Activated T-helper 17 cell treated with anti-CD3 and anti-CD28 coated beads, Interleukin-2, amount 50 U/mL, for 72 hours (primary cell): ENCODE measurements at regions not wholly inside any gene's neighbourhood (a gene's known extent, or its start where the extent isn't known, plus 50 kb on each side); places are given as distances from the start of the nearest gene placed in this dataset.

Experiments used
- ATAC-seq: fragments of 150-1000 bp; cut with Tn5 transposase; replicated peaks from 2 replicates; pipeline ENCODE4 v1.10.0; 2021; ENCODE audit warnings: mild to moderate bottlenecking, moderate library complexity
- H3K27ac Mint-ChIP-seq: one replicate; pipeline ENCODE4 v1.8.0; 2022; ENCODE audit warnings: mixed read lengths
- H3K27me3 Mint-ChIP-seq: one replicate; pipeline ENCODE4 v1.8.0; 2022; ENCODE audit warnings: mixed read lengths
- H3K36me3 Mint-ChIP-seq: one replicate; pipeline ENCODE4 v1.8.0; 2022; ENCODE audit warnings: low read depth, mild to moderate bottlenecking, mixed read lengths
- H3K4me1 Mint-ChIP-seq: one replicate; pipeline ENCODE4 v1.8.0; 2022; ENCODE audit warnings: mixed read lengths
- H3K4me3 Mint-ChIP-seq: one replicate; pipeline ENCODE4 v1.8.0; 2022; ENCODE audit warnings: mild to moderate bottlenecking, mixed read lengths
- H3K9me3 Mint-ChIP-seq: one replicate; pipeline ENCODE4 v1.8.0; 2022; ENCODE audit warnings: mixed read lengths

- H3K4me3 Mint-ChIP-seq: no peak overlapping the region
- H3K27me3 Mint-ChIP-seq: peaks cover 32% of the 10 kb centered on the region
- peaks cover 6% of the 10 kb centered on the region for H3K4me1 Mint-ChIP-seq
- no peaks in the 10 kb centered on the region for H3K9me3 Mint-ChIP-seq
- ATAC-seq: no peak
- no peaks in the 10 kb centered on the region for H3K36me3 Mint-ChIP-seq
- H3K27ac Mint-ChIP-seq: no peak overlapping the region
These were observed 125.3 kb upstream of the RUNX3 start for GRCh38 chr1:25055324-25055780.

- no peaks in the 10 kb centered on the region for H3K36me3 Mint-ChIP-seq
- no peak overlapping the region for H3K27ac Mint-ChIP-seq
- peaks cover 32% of the 10 kb centered on the region for H3K27me3 Mint-ChIP-seq
- no peak for ATAC-seq
- H3K4me3 Mint-ChIP-seq: no peak overlapping the region
- no peaks in the 10 kb centered on the region for H3K9me3 Mint-ChIP-seq
- peaks cover 6% of the 10 kb centered on the region for H3K4me1 Mint-ChIP-seq
These were observed 124.6 kb upstream of the RUNX3 start for GRCh38 chr1:25054526-25055323.

- ATAC-seq: no peak
- Mint-ChIP-seq H3K4me1 (peaks cover 6% of the 10 kb centered on the region), H3K27me3 (peaks cover 32% of the 10 kb centered on the region), H3K4me3 (no peak overlapping the region), H3K27ac (no peak overlapping the region), H3K36me3 (no peaks in the 10 kb centered on the region), H3K9me3 (no peaks in the 10 kb centered on the region)
These were observed 123.6 kb upstream of the RUNX3 start for GRCh38 chr1:25053576-25054250.

GRCh38 chr1:25051906-25052305 lies 121.8 kb upstream of the RUNX3 start:
- Mint-ChIP-seq H3K4me1 (peaks cover 6% of the 10 kb centered on the region), H3K9me3 (no peaks in the 10 kb centered on the region), H3K27ac (no peak overlapping the region), H3K4me3 (no peak overlapping the region), H3K36me3 (no peaks in the 10 kb centered on the region), H3K27me3 (peaks cover 24% of the 10 kb centered on the region)
- ATAC-seq: no peak

GRCh38 chr1:25051504-25051903 lies 121.4 kb upstream of the RUNX3 start:
- H3K9me3 Mint-ChIP-seq: no peaks in the 10 kb centered on the region
- peaks cover 6% of the 10 kb centered on the region for H3K4me1 Mint-ChIP-seq
- H3K4me3 Mint-ChIP-seq: no peak overlapping the region
- no peaks in the 10 kb centered on the region for H3K36me3 Mint-ChIP-seq
- no peak for ATAC-seq
- H3K27ac Mint-ChIP-seq: no peak overlapping the region
- peaks cover 24% of the 10 kb centered on the region for H3K27me3 Mint-ChIP-seq

- no peak overlapping the region for H3K4me3 Mint-ChIP-seq
- ATAC-seq: no peak
- peaks cover 6% of the 10 kb centered on the region for H3K4me1 Mint-ChIP-seq
- peaks cover 18% of the 10 kb centered on the region for H3K27me3 Mint-ChIP-seq
- H3K9me3 Mint-ChIP-seq: no peaks in the 10 kb centered on the region
- no peaks in the 10 kb centered on the region for H3K36me3 Mint-ChIP-seq
- no peak overlapping the region for H3K27ac Mint-ChIP-seq
These were observed 120.1 kb upstream of the RUNX3 start for GRCh38 chr1:25050165-25050564.

- Mint-ChIP-seq H3K4me1 (peaks cover under 1% of the 10 kb centered on the region), H3K9me3 (no peaks in the 10 kb centered on the region), H3K4me3 (no peak overlapping the region), H3K27ac (no peak overlapping the region), H3K36me3 (no peaks in the 10 kb centered on the region), H3K27me3 (peaks cover 10% of the 10 kb centered on the region)
- no peak for ATAC-seq
These were observed 119.1 kb upstream of the RUNX3 start for GRCh38 chr1:25049190-25049589.

- no peaks in the 10 kb centered on the region for H3K4me1 Mint-ChIP-seq
- no peaks in the 10 kb centered on the region for H3K9me3 Mint-ChIP-seq
- ATAC-seq: no peak
- peaks cover 6% of the 10 kb centered on the region for H3K27me3 Mint-ChIP-seq
- H3K4me3 Mint-ChIP-seq: no peak overlapping the region
- no peak overlapping the region for H3K27ac Mint-ChIP-seq
- H3K36me3 Mint-ChIP-seq: no peaks in the 10 kb centered on the region
These were observed 118.7 kb upstream of the RUNX3 start for GRCh38 chr1:25048728-25049127.

- no peak overlapping the region for H3K4me3 Mint-ChIP-seq
- no peaks in the 10 kb centered on the region for H3K4me1 Mint-ChIP-seq
- no peaks in the 10 kb centered on the region for H3K36me3 Mint-ChIP-seq
- ATAC-seq: no peak
- peak overlapping the region; percentile 15 for H3K27ac Mint-ChIP-seq
- H3K27me3 Mint-ChIP-seq: peaks cover 1% of the 10 kb centered on the region
- H3K9me3 Mint-ChIP-seq: no peaks in the 10 kb centered on the region
These were observed 117.6 kb upstream of the RUNX3 start for GRCh38 chr1:25047506-25048240.

GRCh38 chr1:25046194-25046532 lies 116.1 kb upstream of the RUNX3 start:
- ATAC-seq: no peak
- Mint-ChIP-seq H3K4me3 (no peak overlapping the region), H3K36me3 (no peaks in the 10 kb centered on the region), H3K27me3 (no peaks in the 10 kb centered on the region), H3K27ac (no peak overlapping the region), H3K9me3 (no peaks in the 10 kb centered on the region), H3K4me1 (no peaks in the 10 kb centered on the region)

- Mint-ChIP-seq H3K9me3 (no peaks in the 10 kb centered on the region), H3K36me3 (no peaks in the 10 kb centered on the region), H3K4me3 (no peak overlapping the region), H3K4me1 (no peaks in the 10 kb centered on the region), H3K27ac (no peak overlapping the region), H3K27me3 (no peaks in the 10 kb centered on the region)
- ATAC-seq: no peak
These were observed 115.6 kb upstream of the RUNX3 start for GRCh38 chr1:25045480-25046193.

- Mint-ChIP-seq H3K36me3 (no peaks in the 10 kb centered on the region), H3K4me1 (no peaks in the 10 kb centered on the region), H3K27ac (no peak overlapping the region), H3K4me3 (no peak overlapping the region), H3K27me3 (no peaks in the 10 kb centered on the region), H3K9me3 (no peaks in the 10 kb centered on the region)
- ATAC-seq: no peak
These were observed 113.1 kb upstream of the RUNX3 start for GRCh38 chr1:25043228-25043580.

- Mint-ChIP-seq H3K9me3 (no peaks in the 10 kb centered on the region), H3K27ac (no peak overlapping the region), H3K36me3 (no peaks in the 10 kb centered on the region), H3K27me3 (no peaks in the 10 kb centered on the region), H3K4me3 (no peak overlapping the region), H3K4me1 (no peaks in the 10 kb centered on the region)
- ATAC-seq: no peak
These were observed 112.5 kb upstream of the RUNX3 start for GRCh38 chr1:25042331-25043227.

GRCh38 chr1:25041916-25042315 lies 111.8 kb upstream of the RUNX3 start:
- Mint-ChIP-seq H3K36me3 (no peaks in the 10 kb centered on the region), H3K9me3 (no peaks in the 10 kb centered on the region), H3K27ac (no peak overlapping the region), H3K27me3 (no peaks in the 10 kb centered on the region), H3K4me3 (no peak overlapping the region), H3K4me1 (peaks cover 5% of the 10 kb centered on the region)
- ATAC-seq: no peak
